IgD-negative memory B cell (primary cell): ENCODE measurements at regions not wholly inside any gene's neighbourhood (a gene's known extent, or its start where the extent isn't known, plus 50 kb on each side); places are given as distances from the start of the nearest gene placed in this dataset.

Experiments used
- H3K27ac Mint-ChIP-seq, 3 donors: one replicate each; pipeline ENCODE4 v1.8.0; 2020 to 2022; ENCODE audit warnings: mild to moderate bottlenecking in 3 of 3, mixed read lengths in 3 of 3, moderate library complexity in 1 of 3
- H3K27me3 Mint-ChIP-seq: one replicate; pipeline ENCODE4 v1.8.0; 2021; ENCODE audit warnings: mixed read lengths
- H3K36me3 Mint-ChIP-seq: one replicate; pipeline ENCODE4 v1.8.0; 2020; ENCODE audit warnings: mild to moderate bottlenecking, mixed read lengths
- H3K4me1 Mint-ChIP-seq, 3 donors: one replicate each; pipeline ENCODE4 v1.8.0; 2020 to 2022; ENCODE audit warnings: mixed read lengths in 3 of 3, mild to moderate bottlenecking in 1 of 3
- H3K4me3 Mint-ChIP-seq, 4 donors: one replicate each; pipeline ENCODE4 v1.8.0; 2020 to 2022; ENCODE audit warnings: mild to moderate bottlenecking in 4 of 4, mixed read lengths in 4 of 4, moderate library complexity in 3 of 4
- H3K9me3 Mint-ChIP-seq, 3 donors: one replicate each; pipeline ENCODE4 v1.8.0; 2020 to 2021; ENCODE audit warnings: mixed read lengths in 3 of 3, mild to moderate bottlenecking in 1 of 3

- Mint-ChIP-seq H3K27me3 (peaks cover 1% of the 10 kb centered on the region), H3K27ac (no peak overlapping the region)
These were observed 51.4 kb upstream of the SHISAL1 start for GRCh38 chr22:44363980-44364750.

GRCh38 chr22:44363013-44363979, 50.5 kb upstream of the SHISAL1 start:
- H3K9me3 Mint-ChIP-seq: no peaks in the 10 kb centered on the region
- H3K36me3 Mint-ChIP-seq: no peaks in the 10 kb centered on the region
- H3K27me3 Mint-ChIP-seq: peaks cover 1% of the 10 kb centered on the region
- H3K4me1 Mint-ChIP-seq: no peaks in the 10 kb centered on the region
- no peak overlapping the region for H3K27ac Mint-ChIP-seq
- no peak overlapping the region for H3K4me3 Mint-ChIP-seq

More at GRCh38 chr22:44363980-44364750, 51.4 kb upstream of the SHISAL1 start:
- no peaks in the 10 kb centered on the region for H3K9me3 Mint-ChIP-seq
- no peaks in the 10 kb centered on the region for H3K4me1 Mint-ChIP-seq
- H3K4me3 Mint-ChIP-seq: no peak overlapping the region
- no peaks in the 10 kb centered on the region for H3K36me3 Mint-ChIP-seq

- Mint-ChIP-seq H3K4me3 (no peak overlapping the region), H3K27me3 (peaks cover 3% of the 10 kb centered on the region), H3K9me3 (no peaks in the 10 kb centered on the region), H3K36me3 (no peaks in the 10 kb centered on the region), H3K27ac (no peak overlapping the region), H3K4me1 (no peaks in the 10 kb centered on the region)
These were observed 49.7 kb upstream of the SHISAL1 start for GRCh38 chr22:44362249-44363012.
